NCI-H2196 (cell line): ENCODE measurements at regions not wholly inside any gene's neighbourhood (a gene's known extent, or its start where the extent isn't known, plus 50 kb on each side); places are given as distances from the start of the nearest gene placed in this dataset.

Source experiments
- DNase-seq: peaks from one replicate; lab custom pipeline; 2025; ENCODE audit not compliant: unreplicated experiment; lab: John Stamatoyannopoulos, UW

DNA sequence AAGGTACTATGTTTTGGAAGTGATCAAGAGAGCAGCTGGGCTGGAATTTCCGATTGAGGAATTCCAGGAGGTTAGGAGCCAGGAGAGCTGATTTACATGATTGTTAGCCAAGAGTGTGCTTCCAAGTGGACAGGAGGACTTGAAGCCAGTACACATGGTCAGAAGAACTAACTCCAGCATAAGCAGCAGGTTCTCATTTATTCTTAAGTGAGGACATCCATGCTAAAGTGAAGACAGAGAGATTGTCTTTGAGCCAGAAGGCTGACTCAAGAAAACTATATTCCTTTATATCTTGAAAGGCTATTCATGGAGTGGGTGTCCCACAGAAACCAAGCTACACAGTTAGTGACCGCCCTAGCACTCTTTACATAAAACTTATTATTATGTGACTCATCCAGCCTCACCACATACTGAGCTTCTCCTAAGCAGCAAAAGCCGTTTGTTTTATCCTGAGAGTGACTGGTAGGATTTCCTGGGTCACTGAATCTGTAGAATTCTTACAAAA, 56.7 kb upstream of the SEMA3A start:
- DNase-seq = no peak

DNA sequence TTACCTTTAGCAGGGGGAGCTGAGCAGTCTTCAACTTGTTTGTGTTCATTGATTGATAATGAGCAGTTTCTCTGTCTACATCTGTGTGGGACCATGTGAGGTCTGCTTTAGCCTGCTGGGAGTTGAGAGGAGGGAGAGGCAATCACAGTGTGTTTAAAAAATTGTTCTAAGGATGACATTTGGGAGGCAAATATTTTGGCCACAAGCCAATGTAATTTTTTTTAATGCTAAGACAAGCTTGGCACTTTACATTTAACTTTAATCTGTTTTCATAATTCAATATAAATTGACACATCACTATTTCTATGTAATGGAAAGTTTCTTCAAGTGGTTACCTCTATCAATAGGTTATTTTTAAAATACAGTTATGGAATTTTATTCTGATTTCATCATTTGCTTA, 55.9 kb upstream of the SEMA3A start:
- no peak for DNase-seq

- DNase-seq = no peak
Measured at GRCh38 chr7:84249656-84250055, 55.1 kb upstream of the SEMA3A start.

- no peak for DNase-seq
Measured at GRCh38 chr7:84248843-84249242, 54.3 kb upstream of the SEMA3A start.

- no peak for DNase-seq
Measured at GRCh38 chr7:84248267-84248666, 53.7 kb upstream of the SEMA3A start.

- no peak for DNase-seq
Measured at GRCh38 chr7:84247591-84247990, 53.0 kb upstream of the SEMA3A start.

- no peak for DNase-seq
Measured at GRCh38 chr7:84245835-84246234, 51.2 kb upstream of the SEMA3A start.
